ENCODE measurements at regions not wholly inside any gene's neighbourhood (a gene's known extent, or its start where the extent isn't known, plus 50 kb on each side); places are given as distances from the start of the nearest gene placed in this dataset.
A peak's percentile ranks its signal among the peaks of the same experiment; 100 is the strongest.

- no peak for DNase-seq
Measured at GRCh38 chr12:126182619-126183236, 1117.5 kb downstream of the AACS start.

GRCh38 chr12:126185025-126185424, 1119.8 kb downstream of the AACS start:
- H3K36me3 ChIP-seq, result no peaks in the 10 kb centered on the region
- TF ChIP-seq CTCF (IDR thresholded peaks at IDR 0.05) (no peak), POLR2A (IDR thresholded peaks at IDR 0.05) (no peak)
- no peaks in the 10 kb centered on the region for H3K27me3 ChIP-seq
- no peak overlapping the region for H3K27ac ChIP-seq
- no peak for DNase-seq
- no peaks in the 10 kb centered on the region for H3K9me3 ChIP-seq
- H3K4me3 ChIP-seq, result no peak overlapping the region
- H3K4me1 ChIP-seq, result no peaks in the 10 kb centered on the region

More at GRCh38 chr12:126182619-126183236, 1117.5 kb downstream of the AACS start:
- H3K27me3 ChIP-seq, result no peaks in the 10 kb centered on the region
- H3K4me1 ChIP-seq, result no peaks in the 10 kb centered on the region
- TF ChIP-seq CTCF (IDR thresholded peaks at IDR 0.05) (no peak), POLR2A (IDR thresholded peaks at IDR 0.05) (no peak)
- no peaks in the 10 kb centered on the region for H3K36me3 ChIP-seq
- no peak overlapping the region for H3K4me3 ChIP-seq
- no peak overlapping the region for H3K27ac ChIP-seq
- H3K9me3 ChIP-seq, result no peaks in the 10 kb centered on the region

DNA sequence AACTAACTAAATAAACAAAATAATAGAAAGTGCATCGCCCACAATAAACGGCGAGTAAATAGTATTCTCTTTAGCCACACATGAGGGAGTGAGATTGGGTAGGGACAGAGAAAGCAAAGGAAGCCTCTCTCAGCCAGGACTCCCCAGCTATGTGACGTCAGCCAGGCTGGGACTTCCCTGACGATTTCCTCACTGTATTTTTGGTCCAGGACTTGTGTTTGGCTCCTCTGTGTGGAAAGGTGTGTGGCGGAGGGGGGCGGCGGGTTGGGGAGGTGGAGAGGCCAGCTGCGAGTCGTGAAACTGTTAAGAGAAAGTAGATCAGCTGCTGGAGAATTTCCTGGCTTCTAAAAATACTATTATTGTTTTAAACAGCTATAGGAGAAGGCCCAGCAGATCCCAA, 1124.6 kb downstream of the AACS start:
- no peaks in the 10 kb centered on the region for H3K4me1 ChIP-seq

DNA sequence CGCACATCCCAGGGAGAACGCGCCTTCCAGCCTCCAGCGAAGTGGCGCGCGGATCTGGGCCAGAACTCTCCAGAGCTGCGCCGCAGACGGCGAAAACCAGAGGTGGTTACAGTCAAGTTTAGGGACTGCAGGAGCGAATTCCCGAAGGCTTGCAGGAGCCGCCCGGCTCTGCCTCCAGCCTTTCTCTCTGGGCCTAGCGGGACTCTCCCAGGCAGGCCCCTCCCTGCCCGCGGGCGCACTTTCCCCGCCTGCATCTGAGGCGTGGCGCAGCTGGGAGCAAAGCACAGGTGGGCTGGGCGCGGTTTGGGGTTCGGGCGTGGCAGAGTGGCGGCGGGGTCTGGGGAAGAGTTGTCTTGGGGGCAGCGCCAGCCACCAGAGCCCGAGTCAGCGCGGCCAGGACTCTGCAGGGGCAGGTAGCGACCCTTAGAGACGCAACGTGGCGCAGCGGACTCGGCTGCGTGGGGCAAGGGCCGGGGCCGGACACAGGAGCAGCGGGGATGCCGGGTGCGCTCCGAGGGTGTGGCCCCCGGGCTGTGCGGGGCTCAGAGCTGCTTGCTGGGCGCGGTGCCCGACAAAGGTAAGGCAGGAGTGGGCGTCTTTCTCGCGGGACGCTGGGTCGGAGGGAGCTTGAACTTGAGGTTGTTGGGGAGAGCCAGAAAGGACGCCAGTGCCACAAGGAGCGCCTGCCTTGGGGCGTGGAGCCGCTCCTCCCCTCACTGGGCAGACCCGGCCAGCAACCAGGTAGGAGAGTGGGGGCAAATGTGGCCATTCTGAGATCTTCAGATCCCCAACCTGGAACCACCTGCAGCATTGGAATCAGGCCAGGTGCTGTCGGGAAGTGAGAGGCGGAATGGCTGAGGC, 1126.0 kb downstream of the AACS start:
- Histone ChIP-seq H3K4me3 (peak overlapping the region in 1 of 4 donors; percentile 34), H3K9me3 (peaks cover 0 to 7% (median 2%) of the 10 kb centered on the region in 4 donors), H3K27ac (no peak overlapping the region), H3K36me3 (no peaks in the 10 kb centered on the region), H3K4me1 (no peaks in the 10 kb centered on the region), H3K27me3 (peaks cover 0 to 3% of the 10 kb centered on the region in 2 donors)
- DNase-seq, result peak in 1 of 3 donors; percentile 58
- TF ChIP-seq POLR2A (IDR thresholded peaks at IDR 0.05), result no peak
- no peak for TF ChIP-seq CTCF (IDR thresholded peaks at IDR 0.05)

More for the DNA sequence above, 1124.6 kb downstream of the AACS start:
- H3K27ac ChIP-seq, result no peak overlapping the region
- DNase-seq, result no peak
- H3K9me3 ChIP-seq, result peaks cover 0 to 7% (median 2%) of the 10 kb centered on the region in 4 donors
- no peaks in the 10 kb centered on the region for H3K36me3 ChIP-seq
- TF ChIP-seq CTCF (IDR thresholded peaks at IDR 0.05) (no peak), POLR2A (IDR thresholded peaks at IDR 0.05) (no peak)
- peaks cover 0 to 3% of the 10 kb centered on the region in 2 donors for H3K27me3 ChIP-seq
- H3K4me3 ChIP-seq, result no peak overlapping the region

GRCh38 chr12:126191949-126192348, 1126.7 kb downstream of the AACS start:
- Histone ChIP-seq H3K9me3 (peaks cover 0 to 7% (median 2%) of the 10 kb centered on the region in 4 donors), H3K4me1 (no peaks in the 10 kb centered on the region), H3K27ac (no peak overlapping the region), H3K36me3 (no peaks in the 10 kb centered on the region), H3K27me3 (peaks cover 0 to 3% of the 10 kb centered on the region in 2 donors), H3K4me3 (no peak overlapping the region)
- no peak for TF ChIP-seq CTCF (IDR thresholded peaks at IDR 0.05)
- TF ChIP-seq POLR2A (IDR thresholded peaks at IDR 0.05), result no peak
- DNase-seq, result no peak
